ENCODE measurements at regions not wholly inside any gene's neighbourhood (a gene's known extent, or its start where the extent isn't known, plus 50 kb on each side); places are given as distances from the start of the nearest gene placed in this dataset.
A peak's percentile ranks its signal among the peaks of the same experiment; 100 is the strongest.

GRCh38 chr5:44001236-44001635, 388.0 kb downstream of the FGF10 start:
- no peak overlapping the region for H3K4me3 ChIP-seq (ENCODE audit: low read depth, low read length)
- H3K27me3 ChIP-seq (ENCODE audit: control insufficient read depth, insufficient read depth, low read length): no peaks in the 10 kb centered on the region
- CTCF ChIA-PET: no interaction called here
- TF ChIP-seq, protein P1, sequence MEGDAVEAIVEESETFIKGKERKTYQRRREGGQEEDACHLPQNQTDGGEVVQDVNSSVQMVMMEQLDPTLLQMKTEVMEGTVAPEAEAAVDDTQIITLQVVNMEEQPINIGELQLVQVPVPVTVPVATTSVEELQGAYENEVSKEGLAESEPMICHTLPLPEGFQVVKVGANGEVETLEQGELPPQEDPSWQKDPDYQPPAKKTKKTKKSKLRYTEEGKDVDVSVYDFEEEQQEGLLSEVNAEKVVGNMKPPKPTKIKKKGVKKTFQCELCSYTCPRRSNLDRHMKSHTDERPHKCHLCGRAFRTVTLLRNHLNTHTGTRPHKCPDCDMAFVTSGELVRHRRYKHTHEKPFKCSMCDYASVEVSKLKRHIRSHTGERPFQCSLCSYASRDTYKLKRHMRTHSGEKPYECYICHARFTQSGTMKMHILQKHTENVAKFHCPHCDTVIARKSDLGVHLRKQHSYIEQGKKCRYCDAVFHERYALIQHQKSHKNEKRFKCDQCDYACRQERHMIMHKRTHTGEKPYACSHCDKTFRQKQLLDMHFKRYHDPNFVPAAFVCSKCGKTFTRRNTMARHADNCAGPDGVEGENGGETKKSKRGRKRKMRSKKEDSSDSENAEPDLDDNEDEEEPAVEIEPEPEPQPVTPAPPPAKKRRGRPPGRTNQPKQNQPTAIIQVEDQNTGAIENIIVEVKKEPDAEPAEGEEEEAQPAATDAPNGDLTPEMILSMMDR (IDR thresholded peaks at IDR 0.05; ENCODE audit: low read depth, low read length): no peak
- POLR2A ChIA-PET: no interaction called here
- no peaks in the 10 kb centered on the region for H3K9me3 ChIP-seq (ENCODE audit: control insufficient read depth, insufficient read depth, low read length)
- no peak for DNase-seq (ENCODE audit: low read depth, low spot score)
- H3K27ac ChIP-seq (ENCODE audit: low read depth, low read length): no peak overlapping the region

DNA sequence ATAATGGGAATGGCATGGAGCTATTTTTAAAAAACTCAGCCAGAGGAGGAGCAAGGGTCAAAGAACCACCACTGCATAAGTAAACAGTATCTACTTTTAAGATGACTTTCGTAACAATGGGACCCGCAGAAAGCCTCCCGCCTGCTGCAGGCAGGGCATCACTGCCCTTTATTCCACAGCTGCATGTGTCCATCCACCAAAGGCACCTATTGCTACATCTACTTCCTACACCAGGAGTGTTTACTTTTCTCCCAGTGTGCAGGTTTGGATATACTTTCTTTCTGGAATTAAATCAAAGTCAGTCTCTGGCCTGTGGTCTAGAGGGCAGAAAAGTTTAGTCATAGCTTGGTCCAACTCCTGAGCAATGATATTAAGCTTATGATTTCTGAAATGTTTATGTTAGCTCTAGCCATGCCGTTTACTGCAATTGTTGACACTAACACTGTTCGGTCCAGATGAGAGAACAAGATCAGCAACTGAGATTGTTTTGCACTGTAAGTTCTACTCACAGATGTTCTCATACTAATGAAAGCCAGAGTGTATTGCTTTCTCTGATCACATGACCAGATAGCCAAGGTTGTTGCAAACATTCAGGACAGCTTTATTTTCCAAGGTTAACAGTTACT, 391.5 kb downstream of the FGF10 start:
- Histone ChIP-seq H3K4me3 (ENCODE audit: low read depth, low read length) (no peak overlapping the region), H3K27me3 (ENCODE audit: control insufficient read depth, insufficient read depth, low read length) (no peaks in the 10 kb centered on the region), H3K9me3 (ENCODE audit: control insufficient read depth, insufficient read depth, low read length) (no peaks in the 10 kb centered on the region), H3K27ac (ENCODE audit: low read depth, low read length) (no peak overlapping the region)
- TF ChIP-seq, protein P1 (IDR thresholded peaks at IDR 0.05; ENCODE audit: low read depth, low read length): no peak
- DNase-seq (ENCODE audit: low read depth, low spot score): peak; percentile 74
- POLR2A ChIA-PET: interaction anchor here (0.6 to 1.3 kb wide), 4 partner anchors 158 to 442 kb away, joined by 3 to 7 read pairs (median 3); no protein-coding TSS in a partner anchor
- CTCF ChIA-PET: interaction anchor here (1.4 kb wide), 1 partner anchor 268 kb away, joined by 3 read pairs; no protein-coding TSS in a partner anchor

DNA sequence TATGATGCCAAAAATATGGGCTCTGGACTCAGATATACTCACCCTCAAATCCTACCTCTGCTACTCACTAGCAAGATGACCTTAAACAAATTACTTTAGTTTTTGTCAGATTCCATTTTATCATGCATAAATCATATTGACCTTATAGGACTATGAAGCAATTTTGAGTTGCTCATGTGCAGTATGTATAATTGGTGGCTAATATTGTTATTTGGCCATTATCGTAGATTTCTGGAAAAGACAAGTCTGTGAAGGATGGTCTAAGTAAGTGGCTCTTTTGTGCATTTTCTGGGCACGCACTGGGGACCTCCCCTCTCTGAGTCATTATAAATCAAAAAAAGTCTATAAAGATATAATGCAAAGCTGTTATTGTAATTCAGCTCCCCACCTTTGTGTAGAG, 393.0 kb downstream of the FGF10 start:
- DNase-seq (ENCODE audit: low read depth, low spot score): no peak
- no peaks in the 10 kb centered on the region for H3K27me3 ChIP-seq (ENCODE audit: control insufficient read depth, insufficient read depth, low read length)
- H3K9me3 ChIP-seq (ENCODE audit: control insufficient read depth, insufficient read depth, low read length): no peaks in the 10 kb centered on the region
- CTCF ChIA-PET: no interaction called here
- POLR2A ChIA-PET: no interaction called here
- no peak overlapping the region for H3K27ac ChIP-seq (ENCODE audit: low read depth, low read length)
- TF ChIP-seq, protein P1 (IDR thresholded peaks at IDR 0.05; ENCODE audit: low read depth, low read length): no peak
- H3K4me3 ChIP-seq (ENCODE audit: low read depth, low read length): no peak overlapping the region

DNA sequence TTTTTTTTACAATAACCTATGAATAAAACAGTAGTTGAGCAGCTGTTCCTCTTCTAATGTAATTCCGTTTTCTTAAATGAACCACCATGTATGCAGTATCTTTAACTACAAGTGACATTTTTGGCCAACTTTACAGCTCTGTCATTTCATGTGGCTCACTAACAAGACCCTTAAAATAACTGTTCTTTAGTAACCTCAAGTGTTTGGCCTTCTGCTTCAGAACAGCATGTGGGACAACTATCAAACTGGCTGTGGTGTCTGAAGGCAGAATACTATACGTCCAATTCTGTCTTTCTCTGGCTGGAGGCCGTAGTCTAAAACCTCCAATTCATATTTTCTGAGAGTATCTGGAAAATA, 391.4 kb downstream of the NNT start:
- H3K4me3 ChIP-seq (ENCODE audit: low read depth, low read length): no peak overlapping the region
- POLR2A ChIA-PET: no interaction called here
- H3K27me3 ChIP-seq (ENCODE audit: control insufficient read depth, insufficient read depth, low read length): no peaks in the 10 kb centered on the region
- DNase-seq (ENCODE audit: low read depth, low spot score): no peak
- TF ChIP-seq, protein P1 (IDR thresholded peaks at IDR 0.05; ENCODE audit: low read depth, low read length): no peak
- CTCF ChIA-PET: no interaction called here
- no peak overlapping the region for H3K27ac ChIP-seq (ENCODE audit: low read depth, low read length)
- H3K9me3 ChIP-seq (ENCODE audit: control insufficient read depth, insufficient read depth, low read length): no peaks in the 10 kb centered on the region

- POLR2A ChIA-PET: no interaction called here
- no peaks in the 10 kb centered on the region for H3K27me3 ChIP-seq (ENCODE audit: control insufficient read depth, insufficient read depth, low read length)
- H3K27ac ChIP-seq (ENCODE audit: low read depth, low read length): no peak overlapping the region
- H3K9me3 ChIP-seq (ENCODE audit: control insufficient read depth, insufficient read depth, low read length): no peaks in the 10 kb centered on the region
- no peak overlapping the region for H3K4me3 ChIP-seq (ENCODE audit: low read depth, low read length)
- TF ChIP-seq, protein P1 (IDR thresholded peaks at IDR 0.05; ENCODE audit: low read depth, low read length): no peak
- no peak for DNase-seq (ENCODE audit: low read depth, low spot score)
- CTCF ChIA-PET: no interaction called here
Observed at GRCh38 chr5:43993634-43994351, 390.8 kb downstream of the NNT start.
